ENCODE measurements at regions not wholly inside any gene's neighbourhood (a gene's known extent, or its start where the extent isn't known, plus 50 kb on each side); places are given as distances from the start of the nearest gene placed in this dataset.
A peak's percentile ranks its signal among the peaks of the same experiment; 100 is the strongest.

- Histone ChIP-seq H3K4me2 (no peak overlapping the region), H3K27ac (no peak overlapping the region), H3K27me3 (no peaks in the 10 kb centered on the region), H3K9me3 (no peaks in the 10 kb centered on the region), H3K4me1 (peaks cover 16% of the 10 kb centered on the region), H4K20me1 (no peaks in the 10 kb centered on the region), H3K9ac (no peak overlapping the region), H3K36me3 (no peaks in the 10 kb centered on the region), H3K4me3 (no peak overlapping the region)
- TF ChIP-seq Cebpa-rat (IDR thresholded peaks at IDR 0.05): no peak
These were observed 138.5 kb upstream of the ITGA4 start for GRCh38 chr2:181318504-181319280.

DNA sequence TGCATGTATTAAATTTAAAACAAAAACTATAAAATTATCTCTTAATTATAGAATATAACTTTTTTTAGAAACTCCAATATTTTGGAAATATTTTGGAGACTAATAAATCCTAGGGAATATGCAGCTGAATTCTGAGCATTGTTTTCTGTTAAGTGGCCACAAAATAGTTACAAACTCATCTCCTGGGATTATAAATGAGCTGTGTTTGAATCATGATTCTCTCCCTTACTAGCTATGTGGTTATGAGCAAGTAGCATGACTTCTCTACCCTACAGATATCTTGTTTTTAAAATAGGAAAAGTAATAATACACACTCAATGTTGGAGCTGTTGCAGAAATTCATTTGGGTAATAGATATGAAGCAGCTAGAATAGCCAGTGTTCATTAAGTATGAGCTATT is 137.9 kb upstream of the ITGA4 start:
- H4K20me1 ChIP-seq: no peaks in the 10 kb centered on the region
- H3K27me3 ChIP-seq: no peaks in the 10 kb centered on the region
- H3K36me3 ChIP-seq: no peaks in the 10 kb centered on the region
- peaks cover 10% of the 10 kb centered on the region for H3K4me1 ChIP-seq
- no peaks in the 10 kb centered on the region for H3K9me3 ChIP-seq
- no peak overlapping the region for H3K4me2 ChIP-seq
- no peak overlapping the region for H3K4me3 ChIP-seq
- TF ChIP-seq Cebpa-rat (IDR thresholded peaks at IDR 0.05): no peak
- no peak overlapping the region for H3K9ac ChIP-seq
- no peak overlapping the region for H3K27ac ChIP-seq

DNA sequence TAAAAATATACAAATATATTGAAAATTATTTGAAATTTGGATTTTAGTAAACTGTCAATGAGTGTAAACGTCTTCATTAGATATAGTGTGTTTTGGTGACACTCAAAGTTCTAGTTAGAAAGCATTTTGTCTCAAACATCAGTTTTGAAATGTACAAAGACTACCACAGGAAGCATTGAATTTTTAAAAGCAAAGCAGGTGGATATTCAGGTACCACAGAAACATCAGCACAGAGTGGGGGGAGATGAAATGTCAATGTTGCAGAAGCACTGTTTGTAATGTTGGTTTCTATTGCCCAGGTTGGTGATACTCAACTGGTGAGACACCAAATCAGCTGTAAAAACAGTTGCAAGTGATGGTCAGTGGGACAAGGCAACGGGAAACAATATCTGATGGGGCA is 136.5 kb upstream of the ITGA4 start:
- H3K4me1 ChIP-seq: peaks cover 5% of the 10 kb centered on the region; the same call in 1 of the 2 replicates
- H3K9me3 ChIP-seq: no peaks in the 10 kb centered on the region
- no peak overlapping the region for H3K4me2 ChIP-seq
- H3K27ac ChIP-seq: no peak overlapping the region
- no peak overlapping the region for H3K4me3 ChIP-seq
- H4K20me1 ChIP-seq: no peaks in the 10 kb centered on the region
- H3K9ac ChIP-seq: no peak overlapping the region
- no peak for TF ChIP-seq Cebpa-rat (IDR thresholded peaks at IDR 0.05)
- no peaks in the 10 kb centered on the region for H3K36me3 ChIP-seq
- no peaks in the 10 kb centered on the region for H3K27me3 ChIP-seq

DNA sequence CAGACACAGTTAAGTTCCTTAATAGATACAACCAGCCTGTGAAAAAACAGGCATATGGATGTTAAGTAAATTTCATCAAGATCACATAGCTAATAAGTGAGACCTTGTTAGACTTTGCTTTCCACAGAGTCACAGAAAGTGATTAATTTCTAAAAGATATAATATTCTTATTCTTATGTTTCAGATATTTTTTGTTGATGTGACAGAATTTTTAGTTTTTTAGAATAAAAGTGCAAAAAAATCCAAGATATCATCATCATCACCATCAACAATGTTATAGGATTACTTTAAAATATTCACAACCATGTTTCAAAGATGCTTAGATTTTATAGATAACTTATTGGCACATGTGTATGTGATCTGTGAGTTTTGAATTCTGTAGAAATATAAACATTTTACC is 132.3 kb upstream of the ITGA4 start:
- H3K9me3 ChIP-seq: peaks cover 18% of the 10 kb centered on the region
- TF ChIP-seq Cebpa-rat (IDR thresholded peaks at IDR 0.05): no peak
- no peaks in the 10 kb centered on the region for H4K20me1 ChIP-seq
- no peaks in the 10 kb centered on the region for H3K36me3 ChIP-seq
- no peak overlapping the region for H3K27ac ChIP-seq
- no peaks in the 10 kb centered on the region for H3K4me1 ChIP-seq
- no peak overlapping the region for H3K4me3 ChIP-seq
- no peak overlapping the region for H3K9ac ChIP-seq
- no peaks in the 10 kb centered on the region for H3K27me3 ChIP-seq
- H3K4me2 ChIP-seq: no peak overlapping the region

GRCh38 chr2:181326661-181327060 is 130.5 kb upstream of the ITGA4 start:
- Histone ChIP-seq H3K27me3 (no peaks in the 10 kb centered on the region), H3K4me2 (no peak overlapping the region), H3K9me3 (peaks cover 24% of the 10 kb centered on the region), H4K20me1 (no peaks in the 10 kb centered on the region), H3K4me3 (no peak overlapping the region), H3K9ac (no peak overlapping the region), H3K27ac (no peak overlapping the region), H3K36me3 (no peaks in the 10 kb centered on the region), H3K4me1 (no peaks in the 10 kb centered on the region)
- TF ChIP-seq Cebpa-rat (IDR thresholded peaks at IDR 0.05): no peak

- Histone ChIP-seq H3K27ac (no peak overlapping the region), H3K4me2 (no peak overlapping the region), H4K20me1 (no peaks in the 10 kb centered on the region), H3K9ac (no peak overlapping the region), H3K9me3 (peaks cover 24% of the 10 kb centered on the region), H3K4me1 (peaks cover 9% of the 10 kb centered on the region; the same call in 1 of the 2 replicates), H3K4me3 (no peak overlapping the region), H3K27me3 (no peaks in the 10 kb centered on the region), H3K36me3 (no peaks in the 10 kb centered on the region)
- TF ChIP-seq Cebpa-rat (IDR thresholded peaks at IDR 0.05): no peak
These were observed 126.9 kb upstream of the ITGA4 start for GRCh38 chr2:181330286-181330685.

- H3K4me3 ChIP-seq: no peak overlapping the region
- peaks cover 9% of the 10 kb centered on the region; the same call in 1 of the 2 replicates for H3K4me1 ChIP-seq
- H3K9me3 ChIP-seq: peaks cover 24% of the 10 kb centered on the region
- no peak overlapping the region for H3K27ac ChIP-seq
- H3K27me3 ChIP-seq: no peaks in the 10 kb centered on the region
- no peaks in the 10 kb centered on the region for H4K20me1 ChIP-seq
- H3K9ac ChIP-seq: no peak overlapping the region
- H3K4me2 ChIP-seq: no peak overlapping the region
- H3K36me3 ChIP-seq: no peaks in the 10 kb centered on the region
- TF ChIP-seq Cebpa-rat (IDR thresholded peaks at IDR 0.05): no peak
These were observed 125.1 kb upstream of the ITGA4 start for GRCh38 chr2:181332044-181332605.

- Histone ChIP-seq H3K36me3 (no peaks in the 10 kb centered on the region), H3K4me2 (peak overlapping the region; percentile 6; the same call in 1 of the 2 replicates), H3K9me3 (peaks cover 12% of the 10 kb centered on the region; the same call in 1 of the 2 replicates), H4K20me1 (no peaks in the 10 kb centered on the region), H3K4me1 (peaks cover 9% of the 10 kb centered on the region; the same call in 1 of the 2 replicates), H3K4me3 (no peak overlapping the region), H3K27me3 (no peaks in the 10 kb centered on the region), H3K9ac (no peak overlapping the region), H3K27ac (no peak overlapping the region)
- no peak for TF ChIP-seq Cebpa-rat (IDR thresholded peaks at IDR 0.05)
These were observed 122.9 kb upstream of the ITGA4 start for GRCh38 chr2:181334158-181334826.

DNA sequence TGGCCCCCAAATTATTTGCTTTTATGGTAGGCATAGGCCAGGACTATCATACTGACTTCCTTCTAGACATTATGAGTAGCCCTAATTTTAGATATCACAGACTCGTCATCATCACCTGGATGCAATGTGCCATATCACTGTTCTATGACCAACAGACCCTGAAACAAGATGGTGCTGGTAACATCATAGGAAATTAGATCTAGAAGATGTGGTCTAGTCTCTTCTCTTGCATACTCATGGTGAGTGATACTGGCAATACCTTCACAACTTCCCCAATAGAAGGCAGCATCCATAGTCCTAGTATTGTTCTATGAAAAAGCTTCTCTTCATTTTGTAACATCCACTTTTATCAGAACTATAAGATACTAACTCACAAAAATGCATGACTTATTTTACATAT is 116.3 kb upstream of the ITGA4 start:
- no peak overlapping the region for H3K9ac ChIP-seq
- peaks cover 11% of the 10 kb centered on the region for H3K9me3 ChIP-seq
- H3K27ac ChIP-seq: no peak overlapping the region
- TF ChIP-seq Cebpa-rat (IDR thresholded peaks at IDR 0.05): no peak
- no peaks in the 10 kb centered on the region for H3K27me3 ChIP-seq
- no peaks in the 10 kb centered on the region for H3K4me1 ChIP-seq
- H3K4me2 ChIP-seq: no peak overlapping the region
- no peaks in the 10 kb centered on the region for H4K20me1 ChIP-seq
- no peak overlapping the region for H3K4me3 ChIP-seq
- no peaks in the 10 kb centered on the region for H3K36me3 ChIP-seq

Data from BLaER1 (cell line).